ENCODE measurements at regions not wholly inside any gene's neighbourhood (a gene's known extent, or its start where the extent isn't known, plus 50 kb on each side); places are given as distances from the start of the nearest gene placed in this dataset.

- TF ChIP-seq CTCF (IDR thresholded peaks at IDR 0.05; ENCODE audit: insufficient read depth, low read depth, low read length, missing control alignments) = no peak
- DNase-seq (ENCODE audit: low read depth) = no peak
These were observed 150.1 kb downstream of the HNRNPD start for GRCh38 chr4:82223715-82224114.

GRCh38 chr4:82219346-82219745, 154.4 kb downstream of the HNRNPD start:
- no peak overlapping the region for H3K4me3 ChIP-seq (ENCODE audit: low read length)
- TF ChIP-seq CTCF (IDR thresholded peaks at IDR 0.05; ENCODE audit: insufficient read depth, low read depth, low read length, missing control alignments) = no peak
- DNase-seq (ENCODE audit: low read depth) = no peak

More at GRCh38 chr4:82223715-82224114, 150.1 kb downstream of the HNRNPD start:
- no peak overlapping the region for H3K4me3 ChIP-seq (ENCODE audit: low read length)

GRCh38 chr4:82217986-82218715, 155.6 kb downstream of the HNRNPD start:
- no peak overlapping the region for H3K4me3 ChIP-seq (ENCODE audit: low read length)
- peak; percentile 34 for DNase-seq (ENCODE audit: low read depth)
- peak; percentile 72 for TF ChIP-seq CTCF (IDR thresholded peaks at IDR 0.05; ENCODE audit: insufficient read depth, low read depth, low read length, missing control alignments)

GRCh38 chr4:82216219-82216618, 157.6 kb downstream of the HNRNPD start:
- no peak for TF ChIP-seq CTCF (IDR thresholded peaks at IDR 0.05; ENCODE audit: insufficient read depth, low read depth, low read length, missing control alignments)
- no peak for DNase-seq (ENCODE audit: low read depth)
- H3K4me3 ChIP-seq (ENCODE audit: low read length) = no peak overlapping the region

- no peak overlapping the region for H3K4me3 ChIP-seq (ENCODE audit: low read length)
- no peak for DNase-seq (ENCODE audit: low read depth)
- no peak for TF ChIP-seq CTCF (IDR thresholded peaks at IDR 0.05; ENCODE audit: insufficient read depth, low read depth, low read length, missing control alignments)
These were observed 158.0 kb downstream of the HNRNPD start for GRCh38 chr4:82215800-82216199.

- no peak for TF ChIP-seq CTCF (IDR thresholded peaks at IDR 0.05; ENCODE audit: insufficient read depth, low read depth, low read length, missing control alignments)
- no peak for DNase-seq (ENCODE audit: low read depth)
- H3K4me3 ChIP-seq (ENCODE audit: low read length) = no peak overlapping the region
These were observed 158.8 kb downstream of the HNRNPD start for GRCh38 chr4:82215039-82215438.

Measured in epithelial cell of esophagus (primary cell).